Breast epithelium (tissue), 4 donors: ENCODE measurements at regions not wholly inside any gene's neighbourhood (a gene's known extent, or its start where the extent isn't known, plus 50 kb on each side); places are given as distances from the start of the nearest gene placed in this dataset.
A peak's percentile ranks its signal among the peaks of the same experiment; 100 is the strongest.

Source experiments
- DNase-seq, 2 donors: peaks; one replicate each; pipeline ENCODE4 v3.0.0-alpha.2; 2019; ENCODE audit warnings: low spot score in 2 of 2
- H3K27ac ChIP-seq, 2 donors: fragments of 200-600 bp; sonication (generic) in 1 of 2; one replicate each; pipeline ENCODE4 v1.5.1; 2016 to 2019; ENCODE audit warnings: mild to moderate bottlenecking in 1 of 2
- H3K27me3 ChIP-seq, 2 donors: fragments of 200-600 bp; sonication (generic) in 1 of 2; one replicate each; pipeline versions ENCODE4 v1.5.1 to v1.6.0; 2017 to 2019; ENCODE audit warnings: control low read depth in 1 of 2, mild to moderate bottlenecking in 1 of 2
- H3K36me3 ChIP-seq: fragments of 200-600 bp; one replicate; pipeline ENCODE4 v1.5.1; 2019
- H3K4me1 ChIP-seq, 2 donors: fragments of 200-600 bp; sonication (generic); one replicate each; pipeline ENCODE4 v1.5.1; 2016 to 2019; ENCODE audit warnings: control low read depth in 1 of 2
- H3K4me3 ChIP-seq, 3 donors: fragments of 200-600 bp; sonication (generic); 1 replicate in 2 of 3; 2 replicates in 1 of 3; pipeline ENCODE4 v1.5.1; 2016 to 2019; ENCODE audit warnings: mild to moderate bottlenecking in 3 of 3, moderate library complexity in 2 of 3
- H3K9me3 ChIP-seq, 2 donors: fragments of 200-600 bp; sonication (generic) in 1 of 2; one replicate each; pipeline ENCODE4 v1.5.1; 2016 to 2019; ENCODE audit warnings: control low read depth in 1 of 2
- CTCF ChIP-seq, 3 donors: fragments of 450-650 bp; IDR thresholded peaks; one replicate each; pipeline ENCODE4 v1.5.1; 2016 to 2017; ENCODE audit warnings: antibody characterized with exemption in 3 of 3, mild to moderate bottlenecking in 3 of 3, moderate library complexity in 3 of 3
- POLR2A ChIP-seq: fragments of 450-650 bp; IDR thresholded peaks from one replicate; pipeline ENCODE4 v1.6.1; 2016; ENCODE audit warnings: antibody characterized with exemption, mild to moderate bottlenecking, moderate library complexity
- POLR2AphosphoS5 ChIP-seq, 3 donors: sonication (generic); formaldehyde crosslinking; IDR thresholded peaks; one replicate each; pipeline ENCODE4 v1.6.1; 2017; ENCODE audit warnings: antibody characterized with exemption in 3 of 3
- intact Hi-C: fragments of 100-400 bp; cut with DNase I; formaldehyde crosslinking; loops from one replicate; pipeline ENCODE4 v1.15.1; 2023; ENCODE audit warnings: low total_unique reads

- H3K27me3 ChIP-seq, result no peaks in the 10 kb centered on the region
- TF ChIP-seq CTCF (IDR thresholded peaks at IDR 0.05), result no peak
- TF ChIP-seq POLR2AphosphoS5 (IDR thresholded peaks at IDR 0.05), result no peak
- TF ChIP-seq POLR2A, result no peak
- no peaks in the 10 kb centered on the region for H3K36me3 ChIP-seq
- no peaks in the 10 kb centered on the region for H3K9me3 ChIP-seq
- peak overlapping the region in 1 of 2 donors; percentile 1 for H3K27ac ChIP-seq
- intact Hi-C loops, result loop anchor here (10.0 kb wide), 1 partner anchor 1807 kb away; no protein-coding TSS in a partner anchor
- no peak for DNase-seq
- peaks cover 0 to 9% of the 10 kb centered on the region in 2 donors for H3K4me1 ChIP-seq
- no peak overlapping the region for H3K4me3 ChIP-seq
Measured at GRCh38 chr15:66928101-66928500, 137.3 kb upstream of the SMAD3 start.

- intact Hi-C loops, result loop anchor here (10.0 kb wide), 1 partner anchor 1806 kb away; no protein-coding TSS in a partner anchor
- Histone ChIP-seq H3K27me3 (no peaks in the 10 kb centered on the region), H3K27ac (no peak overlapping the region), H3K4me3 (no peak overlapping the region), H3K9me3 (no peaks in the 10 kb centered on the region), H3K4me1 (peaks cover 0 to 9% of the 10 kb centered on the region in 2 donors), H3K36me3 (no peaks in the 10 kb centered on the region)
- no peak for TF ChIP-seq CTCF (IDR thresholded peaks at IDR 0.05)
- no peak for DNase-seq
Measured at GRCh38 chr15:66928784-66929183, 136.6 kb upstream of the SMAD3 start.

- intact Hi-C loops, result loop anchor here (10.0 kb wide), 1 partner anchor 1805 kb away; no protein-coding TSS in a partner anchor
- Histone ChIP-seq H3K27me3 (no peaks in the 10 kb centered on the region), H3K9me3 (no peaks in the 10 kb centered on the region), H3K27ac (no peak overlapping the region), H3K4me1 (peaks cover 0 to 9% of the 10 kb centered on the region in 2 donors), H3K4me3 (no peak overlapping the region), H3K36me3 (no peaks in the 10 kb centered on the region)
- TF ChIP-seq CTCF (IDR thresholded peaks at IDR 0.05), result no peak
- no peak for TF ChIP-seq POLR2AphosphoS5 (IDR thresholded peaks at IDR 0.05)
- no peak for TF ChIP-seq POLR2A
- no peak for DNase-seq
Measured at GRCh38 chr15:66929843-66930402, 135.5 kb upstream of the SMAD3 start.

- intact Hi-C loops, result no loop called here
- TF ChIP-seq POLR2AphosphoS5 (IDR thresholded peaks at IDR 0.05), result peak in 1 of 3 donors; percentile 29
- TF ChIP-seq POLR2A, result no peak
- Histone ChIP-seq H3K9me3 (no peaks in the 10 kb centered on the region), H3K27ac (peak overlapping the region; percentile 31 to 38), H3K36me3 (no peaks in the 10 kb centered on the region), H3K27me3 (no peaks in the 10 kb centered on the region), H3K4me3 (peak overlapping the region in 1 of 3 donors; percentile 2), H3K4me1 (peaks cover 0 to 9% of the 10 kb centered on the region in 2 donors)
- DNase-seq, result peak in 1 of 2 donors; percentile 66
Measured at GRCh38 chr15:66931768-66932633, 133.4 kb upstream of the SMAD3 start.

GRCh38 chr15:66932634-66933024 lies 132.8 kb upstream of the SMAD3 start:
- DNase-seq, result no peak
- intact Hi-C loops, result no loop called here

More at GRCh38 chr15:66932634-66933024, 132.8 kb upstream of the SMAD3 start:
- no peak overlapping the region for H3K4me3 ChIP-seq
- no peaks in the 10 kb centered on the region for H3K9me3 ChIP-seq
- TF ChIP-seq POLR2AphosphoS5 (IDR thresholded peaks at IDR 0.05), result no peak
- TF ChIP-seq POLR2A, result no peak
- TF ChIP-seq CTCF (IDR thresholded peaks at IDR 0.05), result no peak
- H3K27me3 ChIP-seq, result no peaks in the 10 kb centered on the region
- no peaks in the 10 kb centered on the region for H3K36me3 ChIP-seq
- H3K27ac ChIP-seq, result peak overlapping the region in 1 of 2 donors; percentile 31
- peaks cover 0 to 9% of the 10 kb centered on the region in 2 donors for H3K4me1 ChIP-seq
